GM21390 (cell line): ENCODE measurements at regions not wholly inside any gene's neighbourhood (a gene's known extent, or its start where the extent isn't known, plus 50 kb on each side); places are given as distances from the start of the nearest gene placed in this dataset.
"Not testable (repeated sequence)": the region's sequence is repeated elsewhere in the genome, so short reads cannot be mapped to it uniquely, and the experiment has no call there.

Experiments used
- ATAC-seq: cut with Tn5 transposase; IDR thresholded peaks from one replicate; pipeline ENCODE4 v1.9.1; 2021; ENCODE audit not compliant: unreplicated experiment

- ATAC-seq = no peak
Measured at GRCh38 chr11:23632293-23632692, 772.0 kb upstream of the CCDC179 start.

GRCh38 chr11:23644443-23644842 is 784.2 kb upstream of the CCDC179 start:
- no peak for ATAC-seq

- ATAC-seq = not testable (repeated sequence)
Measured at GRCh38 chr11:23652336-23652735, 792.1 kb upstream of the CCDC179 start.

GRCh38 chr11:23653071-23653675 is 792.9 kb upstream of the CCDC179 start:
- no peak for ATAC-seq

GRCh38 chr11:23668324-23668723 is 808.0 kb upstream of the CCDC179 start:
- ATAC-seq = no peak

- ATAC-seq = no peak
Measured at GRCh38 chr11:23673366-23673765, 813.1 kb upstream of the CCDC179 start.

GRCh38 chr11:23674866-23675265 is 814.6 kb upstream of the CCDC179 start:
- no peak for ATAC-seq

- ATAC-seq = no peak
Measured at GRCh38 chr11:23679041-23679440, 817.8 kb upstream of the LUZP2 start.

- no peak for ATAC-seq
Measured at GRCh38 chr11:23679981-23680380, 816.9 kb upstream of the LUZP2 start.

GRCh38 chr11:23680488-23681230 is 816.2 kb upstream of the LUZP2 start:
- ATAC-seq = no peak

- no peak for ATAC-seq
Measured at GRCh38 chr11:23684701-23685100, 812.2 kb upstream of the LUZP2 start.

GRCh38 chr11:23687991-23688390 is 808.9 kb upstream of the LUZP2 start:
- ATAC-seq = no peak

- ATAC-seq = no peak
Measured at GRCh38 chr11:23688411-23688810, 808.4 kb upstream of the LUZP2 start.

GRCh38 chr11:23688835-23689234 is 808.0 kb upstream of the LUZP2 start:
- ATAC-seq = no peak

GRCh38 chr11:23696688-23697415 is 800.0 kb upstream of the LUZP2 start:
- ATAC-seq = no peak

GRCh38 chr11:23704183-23704582 is 792.7 kb upstream of the LUZP2 start:
- no peak for ATAC-seq

- ATAC-seq = no peak
Measured at GRCh38 chr11:23711981-23712380, 784.9 kb upstream of the LUZP2 start.

GRCh38 chr11:23719016-23719415 is 777.8 kb upstream of the LUZP2 start:
- ATAC-seq = no peak

GRCh38 chr11:23723861-23724260 is 773.0 kb upstream of the LUZP2 start:
- ATAC-seq = peak; percentile 93

- no peak for ATAC-seq
Measured at GRCh38 chr11:23725752-23726151, 771.1 kb upstream of the LUZP2 start.

GRCh38 chr11:23727387-23727786 is 769.5 kb upstream of the LUZP2 start:
- ATAC-seq = no peak

GRCh38 chr11:23727794-23728193 is 769.1 kb upstream of the LUZP2 start:
- no peak for ATAC-seq
